Chondrocyte (in vitro differentiated cells): ENCODE measurements at regions not wholly inside any gene's neighbourhood (a gene's known extent, or its start where the extent isn't known, plus 50 kb on each side); places are given as distances from the start of the nearest gene placed in this dataset.

Source experiments
- DNase-seq: peaks from one replicate; pipeline ENCODE4 v3.0.0; 2021; ENCODE audit warnings: mixed read lengths, low spot score
- H3K27ac Mint-ChIP-seq: one replicate; pipeline ENCODE4 v1.8.0; 2021; ENCODE audit warnings: mild to moderate bottlenecking, moderate library complexity, mixed read lengths; ENCODE audit not compliant: unreplicated experiment
- H3K27me3 Mint-ChIP-seq: 2 replicates; pipeline ENCODE4 v1.8.0; 2021; ENCODE audit warnings: low read depth, mixed read lengths
- H3K36me3 Mint-ChIP-seq: 2 replicates; pipeline ENCODE4 v1.8.0; 2021; ENCODE audit warnings: low read depth, mixed read lengths
- H3K4me1 Mint-ChIP-seq: 2 replicates; pipeline ENCODE4 v1.8.0; 2021; ENCODE audit warnings: low read depth, mild to moderate bottlenecking, mixed read lengths
- H3K4me3 Mint-ChIP-seq: one replicate; pipeline ENCODE4 v1.8.0; 2021; ENCODE audit warnings: mild to moderate bottlenecking, moderate library complexity, mixed read lengths; ENCODE audit not compliant: unreplicated experiment
- H3K9me3 Mint-ChIP-seq: 2 replicates; pipeline ENCODE4 v1.8.0; 2021; ENCODE audit warnings: low read depth, mixed read lengths
- CTCF ChIP-seq: fragments of 200-600 bp; sonication (generic); IDR thresholded peaks from 2 replicates; pipeline ENCODE4 v1.5.0; 2021; ENCODE audit warnings: antibody characterized with exemption, mild to moderate bottlenecking, moderate library complexity

- no peaks in the 10 kb centered on the region for H3K36me3 Mint-ChIP-seq
- H3K27me3 Mint-ChIP-seq, result peaks cover 2% of the 10 kb centered on the region
- no peak for TF ChIP-seq CTCF
- H3K9me3 Mint-ChIP-seq, result peaks cover 2% of the 10 kb centered on the region
- no peak overlapping the region for H3K4me3 Mint-ChIP-seq
- no peak for DNase-seq
- H3K27ac Mint-ChIP-seq, result no peak overlapping the region
- H3K4me1 Mint-ChIP-seq, result no peaks in the 10 kb centered on the region
Observed at GRCh38 chr6:159466926-159467325, 226.1 kb downstream of the SOD2 start.

DNA sequence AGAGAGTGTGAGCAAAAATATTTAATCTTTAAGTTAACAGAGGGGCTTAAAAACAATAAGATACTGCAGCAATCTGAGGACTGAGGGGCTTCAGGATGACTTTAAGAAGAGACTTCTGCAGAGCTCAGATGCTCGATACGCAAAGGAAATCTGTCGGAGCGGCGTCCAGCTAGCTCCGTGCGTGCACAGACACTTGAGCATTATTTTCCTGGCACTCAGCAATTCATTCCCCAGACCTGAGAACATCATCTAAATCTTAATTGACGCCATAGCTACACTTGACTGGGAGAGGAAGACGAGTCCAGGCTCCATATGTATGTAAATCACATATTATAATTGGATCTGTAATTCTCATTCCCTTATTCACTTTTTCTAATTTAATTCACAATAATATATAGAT is 228.2 kb downstream of the SOD2 start:
- H3K27ac Mint-ChIP-seq, result no peak overlapping the region
- H3K4me1 Mint-ChIP-seq, result peaks cover 6% of the 10 kb centered on the region
- H3K27me3 Mint-ChIP-seq, result peaks cover 11% of the 10 kb centered on the region
- no peaks in the 10 kb centered on the region for H3K36me3 Mint-ChIP-seq
- no peak for TF ChIP-seq CTCF
- no peak overlapping the region for H3K4me3 Mint-ChIP-seq
- H3K9me3 Mint-ChIP-seq, result no peaks in the 10 kb centered on the region
- no peak for DNase-seq

DNA sequence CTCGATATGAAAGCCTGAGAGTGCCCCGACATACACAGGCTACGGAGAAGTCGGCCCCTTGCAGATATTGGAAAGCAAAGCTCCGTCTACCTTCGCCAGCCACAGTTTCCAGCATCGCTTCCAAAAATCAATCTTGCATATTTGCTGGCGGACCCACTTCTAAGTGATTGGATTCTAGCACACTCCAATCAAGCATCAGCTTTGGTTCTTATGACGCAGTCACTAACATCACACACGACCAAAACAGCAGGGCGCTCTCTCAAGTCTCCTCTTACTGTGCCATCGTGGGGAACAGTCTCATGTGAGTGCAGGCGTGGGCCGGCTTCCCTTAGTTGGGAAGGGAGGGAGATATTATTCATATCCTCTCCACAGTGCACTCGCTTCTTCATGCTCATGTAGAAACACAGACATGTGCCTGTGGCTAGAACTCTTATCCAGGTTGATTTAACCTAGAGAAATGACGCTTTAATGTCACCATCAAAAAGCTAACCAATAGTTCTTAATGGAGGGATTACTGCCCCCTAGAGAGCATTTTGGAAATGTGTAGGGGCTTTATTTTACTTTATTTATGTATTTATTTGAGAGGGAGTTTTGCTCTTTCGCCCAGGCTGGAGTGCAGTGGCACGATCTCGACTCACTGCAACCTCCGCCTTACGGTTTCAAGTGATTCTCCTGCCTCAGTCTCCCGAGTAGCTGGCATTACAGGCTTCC is 229.8 kb downstream of the SOD2 start:
- peak; percentile 77 for TF ChIP-seq CTCF
- H3K4me3 Mint-ChIP-seq, result no peak overlapping the region
- no peaks in the 10 kb centered on the region for H3K36me3 Mint-ChIP-seq
- peaks cover 6% of the 10 kb centered on the region for H3K4me1 Mint-ChIP-seq
- H3K9me3 Mint-ChIP-seq, result no peaks in the 10 kb centered on the region
- no peak overlapping the region for H3K27ac Mint-ChIP-seq
- H3K27me3 Mint-ChIP-seq, result peaks cover 11% of the 10 kb centered on the region
- DNase-seq, result no peak

DNA sequence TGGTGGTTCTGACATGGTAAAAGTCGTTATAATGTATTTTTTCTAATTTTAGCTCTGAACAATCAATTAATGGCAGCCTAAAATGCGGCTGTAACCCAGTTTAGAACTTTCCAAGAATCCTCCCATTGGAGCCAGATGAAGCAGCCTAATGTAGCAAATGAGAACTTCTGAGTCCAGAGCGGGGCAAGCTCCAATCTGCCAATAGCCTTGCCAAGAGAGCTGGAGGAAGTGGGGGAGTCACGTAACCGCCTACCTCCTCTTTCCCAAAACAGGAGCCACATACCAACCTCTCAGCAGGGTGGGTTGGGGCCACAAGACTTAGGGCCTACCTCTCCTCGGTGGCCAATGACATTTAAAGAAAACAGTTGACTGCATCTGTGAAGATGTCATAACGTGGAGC is 230.6 kb downstream of the SOD2 start:
- TF ChIP-seq CTCF, result no peak
- Mint-ChIP-seq H3K27me3 (peaks cover 11% of the 10 kb centered on the region), H3K4me1 (peaks cover 6% of the 10 kb centered on the region), H3K36me3 (no peaks in the 10 kb centered on the region), H3K4me3 (no peak overlapping the region), H3K27ac (no peak overlapping the region), H3K9me3 (no peaks in the 10 kb centered on the region)
- DNase-seq, result no peak

GRCh38 chr6:159461998-159462397 is 231.0 kb downstream of the SOD2 start:
- no peak for TF ChIP-seq CTCF
- DNase-seq, result no peak
- Mint-ChIP-seq H3K27me3 (peaks cover 9% of the 10 kb centered on the region), H3K4me3 (no peak overlapping the region), H3K27ac (no peak overlapping the region), H3K36me3 (no peaks in the 10 kb centered on the region), H3K9me3 (no peaks in the 10 kb centered on the region), H3K4me1 (peaks cover 6% of the 10 kb centered on the region)
